Chondrocyte (in vitro differentiated cells): ENCODE measurements at regions not wholly inside any gene's neighbourhood (a gene's known extent, or its start where the extent isn't known, plus 50 kb on each side); places are given as distances from the start of the nearest gene placed in this dataset.

ENCODE experiments used
- DNase-seq: peaks from one replicate; pipeline ENCODE4 v3.0.0; 2021; ENCODE audit warnings: mixed read lengths, low spot score
- H3K27ac Mint-ChIP-seq: one replicate; pipeline ENCODE4 v1.8.0; 2021; ENCODE audit warnings: mild to moderate bottlenecking, moderate library complexity, mixed read lengths; ENCODE audit not compliant: unreplicated experiment
- H3K27me3 Mint-ChIP-seq: 2 replicates; pipeline ENCODE4 v1.8.0; 2021; ENCODE audit warnings: low read depth, mixed read lengths
- H3K36me3 Mint-ChIP-seq: 2 replicates; pipeline ENCODE4 v1.8.0; 2021; ENCODE audit warnings: low read depth, mixed read lengths
- H3K4me1 Mint-ChIP-seq: 2 replicates; pipeline ENCODE4 v1.8.0; 2021; ENCODE audit warnings: low read depth, mild to moderate bottlenecking, mixed read lengths
- H3K4me3 Mint-ChIP-seq: one replicate; pipeline ENCODE4 v1.8.0; 2021; ENCODE audit warnings: mild to moderate bottlenecking, moderate library complexity, mixed read lengths; ENCODE audit not compliant: unreplicated experiment
- H3K9me3 Mint-ChIP-seq: 2 replicates; pipeline ENCODE4 v1.8.0; 2021; ENCODE audit warnings: low read depth, mixed read lengths
- CTCF ChIP-seq: fragments of 200-600 bp; sonication (generic); IDR thresholded peaks from 2 replicates; pipeline ENCODE4 v1.5.0; 2021; ENCODE audit warnings: antibody characterized with exemption, mild to moderate bottlenecking, moderate library complexity

- Mint-ChIP-seq H3K36me3 (no peaks in the 10 kb centered on the region), H3K9me3 (no peaks in the 10 kb centered on the region), H3K27ac (no peak overlapping the region), H3K4me3 (no peak overlapping the region), H3K27me3 (no peaks in the 10 kb centered on the region), H3K4me1 (peaks cover 15% of the 10 kb centered on the region)
- DNase-seq: peak; percentile 72
- no peak for TF ChIP-seq CTCF
These were observed 88.3 kb upstream of the HS6ST1 start for GRCh38 chr2:128406736-128407554.

GRCh38 chr2:128408349-128409305 is 90.0 kb upstream of the HS6ST1 start:
- H3K9me3 Mint-ChIP-seq: no peaks in the 10 kb centered on the region
- H3K4me1 Mint-ChIP-seq: peaks cover 15% of the 10 kb centered on the region
- no peaks in the 10 kb centered on the region for H3K27me3 Mint-ChIP-seq
- no peak for TF ChIP-seq CTCF
- H3K27ac Mint-ChIP-seq: peak overlapping the region; percentile 91
- peak; percentile 68 for DNase-seq
- H3K4me3 Mint-ChIP-seq: no peak overlapping the region
- no peaks in the 10 kb centered on the region for H3K36me3 Mint-ChIP-seq

- H3K4me3 Mint-ChIP-seq: no peak overlapping the region
- H3K27ac Mint-ChIP-seq: peak overlapping the region; percentile 91
- TF ChIP-seq CTCF: no peak
- H3K9me3 Mint-ChIP-seq: no peaks in the 10 kb centered on the region
- H3K36me3 Mint-ChIP-seq: no peaks in the 10 kb centered on the region
- H3K27me3 Mint-ChIP-seq: no peaks in the 10 kb centered on the region
- peaks cover 15% of the 10 kb centered on the region for H3K4me1 Mint-ChIP-seq
- peak; percentile 48 for DNase-seq
These were observed 90.8 kb upstream of the HS6ST1 start for GRCh38 chr2:128409326-128410034.

- Mint-ChIP-seq H3K4me3 (no peak overlapping the region), H3K27me3 (no peaks in the 10 kb centered on the region), H3K4me1 (peaks cover 15% of the 10 kb centered on the region), H3K9me3 (no peaks in the 10 kb centered on the region), H3K27ac (no peak overlapping the region), H3K36me3 (no peaks in the 10 kb centered on the region)
- no peak for TF ChIP-seq CTCF
- peak; percentile 44 for DNase-seq
These were observed 91.5 kb upstream of the HS6ST1 start for GRCh38 chr2:128410035-128410757.
